GM19351 (cell line): ENCODE measurements at regions not wholly inside any gene's neighbourhood (a gene's known extent, or its start where the extent isn't known, plus 50 kb on each side); places are given as distances from the start of the nearest gene placed in this dataset.

Experiments
- ATAC-seq: cut with Tn5 transposase; IDR thresholded peaks from one replicate; pipeline ENCODE4 v1.9.1; 2021; ENCODE audit warnings: mild to moderate bottlenecking, moderate library complexity; ENCODE audit not compliant: unreplicated experiment

DNA sequence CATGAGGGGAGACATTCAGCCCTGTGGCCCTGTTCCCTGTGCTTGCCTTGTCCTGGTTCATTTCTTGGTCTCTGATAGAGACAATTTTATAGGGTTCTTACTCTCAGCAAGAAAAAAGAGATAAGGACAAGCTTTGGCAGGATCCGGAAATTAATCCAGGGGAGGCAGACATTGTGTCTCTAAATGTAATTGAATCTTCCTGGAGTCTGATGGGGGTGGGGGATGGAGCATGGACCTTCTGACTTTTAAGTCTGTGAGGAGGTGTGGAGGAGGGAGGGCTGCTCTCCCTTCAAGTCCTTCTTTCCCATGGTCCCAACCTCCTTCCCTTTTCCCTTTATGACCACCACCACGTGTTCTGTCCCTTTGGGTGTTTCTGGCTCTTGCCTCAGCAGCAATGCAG is 512.7 kb downstream of the DHX35 start:
- ATAC-seq, result no peak

DNA sequence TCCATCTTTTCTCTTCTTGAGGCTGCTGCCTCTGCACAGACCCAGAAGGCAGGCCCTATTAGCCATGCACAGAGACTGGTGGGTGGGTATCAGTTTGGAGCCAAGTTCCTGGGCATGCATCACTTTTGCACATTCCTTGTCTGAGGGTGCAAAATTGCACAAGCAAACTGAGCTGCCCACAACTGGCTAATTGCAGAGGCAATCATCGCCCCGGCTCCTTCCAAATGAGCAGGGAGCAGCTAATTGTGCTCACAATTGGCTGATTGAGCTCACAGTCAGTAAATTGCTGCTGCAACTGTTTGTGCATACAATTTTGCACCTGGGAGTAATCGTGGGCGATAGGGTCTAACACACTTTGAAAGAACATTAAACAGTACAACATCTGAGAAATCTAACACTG is 511.4 kb downstream of the DHX35 start:
- ATAC-seq, result no peak

- no peak for ATAC-seq
Measured at GRCh38 chr20:39468703-39469102, 506.6 kb downstream of the DHX35 start.

- no peak for ATAC-seq
Measured at GRCh38 chr20:39464238-39464637, 502.1 kb downstream of the DHX35 start.

- ATAC-seq, result no peak
Measured at GRCh38 chr20:39462416-39462945, 500.3 kb downstream of the DHX35 start.

GRCh38 chr20:39458452-39458851 is 496.3 kb downstream of the DHX35 start:
- ATAC-seq, result no peak

- no peak for ATAC-seq
Measured at GRCh38 chr20:39453890-39454289, 491.7 kb downstream of the DHX35 start.

DNA sequence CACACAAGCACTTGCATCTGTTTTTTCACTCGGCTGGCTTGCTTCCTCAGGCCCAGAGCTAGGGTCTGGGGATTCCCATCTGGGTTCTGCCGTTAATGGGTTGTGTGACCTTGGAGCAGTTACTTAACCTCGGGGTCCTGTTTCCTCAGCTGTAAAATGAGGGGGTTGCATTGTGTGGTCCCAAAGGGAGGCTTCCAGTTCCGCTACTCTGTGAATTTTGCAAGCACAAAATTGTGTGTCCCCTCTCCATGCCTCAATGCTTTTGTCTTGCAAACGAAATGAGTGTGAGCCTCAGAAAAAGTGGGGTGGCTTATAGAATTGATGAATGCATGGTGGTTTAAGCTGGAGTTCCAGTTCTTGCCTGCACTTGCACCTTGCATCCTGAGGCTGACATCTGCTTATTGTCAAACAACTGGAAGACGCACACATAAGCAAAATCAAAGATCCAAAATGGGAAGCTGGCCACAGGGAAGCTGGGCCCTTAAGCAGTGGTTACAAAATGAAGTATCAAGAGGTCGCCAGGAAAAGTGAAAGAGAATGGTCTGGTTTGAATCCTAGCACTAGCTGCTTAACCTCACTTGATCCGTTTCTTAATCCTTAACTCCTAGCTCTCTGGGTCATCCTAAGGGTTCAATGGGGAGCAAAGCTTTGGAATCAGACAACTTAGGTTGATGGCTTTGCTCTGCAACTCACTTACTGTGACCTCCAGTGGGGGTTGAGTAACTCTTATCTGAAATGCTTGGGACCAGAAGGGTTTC is 490.6 kb downstream of the DHX35 start:
- no peak for ATAC-seq

GRCh38 chr20:39451386-39451785 is 489.2 kb downstream of the DHX35 start:
- ATAC-seq, result no peak

DNA sequence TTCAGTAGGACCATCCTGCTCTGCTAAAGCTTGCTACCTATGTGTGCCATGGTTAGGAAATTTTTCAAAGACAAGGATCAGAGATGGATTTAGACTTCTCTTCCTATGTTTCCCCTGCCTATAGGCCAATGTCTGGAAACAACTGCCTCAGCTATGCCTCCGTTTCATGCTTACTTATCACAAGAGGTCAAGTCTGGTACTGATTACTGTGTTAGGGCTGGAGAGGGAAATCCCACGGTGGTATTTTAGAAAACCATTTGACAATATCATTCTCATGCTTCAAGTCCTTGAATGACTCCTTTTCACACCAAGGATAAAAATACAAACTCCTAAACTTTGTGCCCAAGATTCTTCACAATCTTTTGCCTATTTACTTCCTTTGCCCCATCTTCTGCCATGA is 484.3 kb downstream of the DHX35 start:
- no peak for ATAC-seq

- no peak for ATAC-seq
Measured at GRCh38 chr20:39445095-39445494, 483.0 kb downstream of the DHX35 start.

GRCh38 chr20:39433466-39433865 is 471.3 kb downstream of the DHX35 start:
- no peak for ATAC-seq

DNA sequence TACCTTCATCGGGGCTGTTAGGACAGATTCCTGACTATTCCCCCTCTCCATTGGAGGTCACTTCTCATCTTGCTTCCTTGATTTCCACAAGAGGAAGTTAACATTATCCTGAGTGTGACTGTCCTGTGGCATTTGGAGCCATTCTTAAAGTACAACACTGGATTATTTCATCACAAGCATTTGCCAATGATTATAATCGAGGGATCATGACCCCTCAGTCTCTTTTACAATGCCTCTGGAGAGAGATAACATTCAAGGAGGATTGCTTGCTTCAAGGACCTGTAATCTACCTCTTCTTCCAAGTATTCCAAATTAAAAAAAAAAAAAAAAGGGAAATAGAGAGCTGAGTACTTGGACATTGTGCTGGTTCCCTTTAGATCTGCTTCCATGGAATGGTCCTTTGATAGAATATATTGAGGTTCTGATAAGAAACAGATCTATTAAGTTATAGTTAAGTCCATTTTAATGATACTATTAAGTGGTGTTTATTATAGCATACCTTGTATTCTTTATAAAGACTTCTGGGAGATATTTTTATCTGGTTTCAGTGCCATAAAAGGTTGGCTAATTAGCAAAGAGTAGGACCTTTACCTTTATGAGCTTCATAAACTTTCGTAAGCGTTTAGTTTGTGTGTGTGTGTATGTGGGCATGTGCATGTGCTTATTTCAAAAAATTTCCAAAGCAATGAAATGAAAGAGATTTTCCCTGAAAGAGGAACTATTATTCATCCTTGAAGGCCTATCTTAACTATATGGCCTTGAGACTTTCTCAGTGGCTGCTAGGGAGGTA is 469.1 kb downstream of the DHX35 start:
- ATAC-seq, result no peak

DNA sequence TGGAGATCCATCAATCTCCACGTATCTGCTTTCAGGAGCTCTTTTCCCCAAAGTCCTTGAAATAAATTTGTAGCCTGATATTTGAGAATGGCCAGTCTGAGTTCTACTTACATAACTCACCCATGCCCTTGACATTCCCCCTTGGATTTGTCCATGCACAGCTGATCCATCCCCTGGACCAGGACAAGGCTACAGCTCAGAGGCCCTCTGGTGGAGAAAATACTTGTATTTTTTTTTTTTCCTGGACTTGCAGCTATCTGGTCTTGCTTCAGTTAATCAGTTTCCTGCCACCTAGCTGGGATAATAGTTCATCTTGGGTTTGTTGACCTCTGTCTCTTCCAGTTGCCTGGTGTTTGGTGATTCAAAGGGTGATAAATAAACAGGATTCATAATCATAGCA is 467.6 kb downstream of the DHX35 start:
- ATAC-seq, result no peak

DNA sequence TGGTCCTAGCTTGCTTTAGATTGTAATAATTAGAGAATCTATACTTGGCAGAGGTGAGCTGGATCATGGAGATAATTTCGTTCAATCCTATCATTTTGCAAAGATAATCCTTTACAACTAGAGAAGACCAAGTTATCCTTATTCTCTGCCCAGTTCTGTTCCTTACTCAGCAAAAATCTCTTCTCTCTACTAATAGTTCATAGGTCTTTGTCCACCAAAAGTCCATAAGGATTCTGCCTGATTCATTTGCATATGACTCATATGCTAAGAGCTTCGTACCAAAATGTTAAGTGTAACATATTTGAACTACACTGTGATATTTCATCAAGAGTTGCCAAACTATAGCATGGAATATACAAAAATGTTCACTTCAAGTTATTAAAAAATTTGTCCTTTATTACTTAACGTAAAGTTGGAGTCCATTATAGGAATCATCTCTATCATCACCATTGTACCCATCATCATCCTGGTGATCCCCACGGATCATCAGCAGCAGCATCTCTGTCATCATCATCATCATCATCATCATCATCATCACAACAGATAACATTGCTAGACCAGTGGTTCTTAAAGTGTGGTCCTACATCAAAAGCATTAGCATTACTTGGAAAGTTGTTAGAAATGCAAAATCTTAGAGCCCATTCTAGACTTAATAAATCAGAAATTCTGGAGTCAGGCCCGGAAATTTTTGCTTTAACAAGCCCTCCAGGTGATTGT is 463.0 kb downstream of the DHX35 start:
- no peak for ATAC-seq

GRCh38 chr20:39421571-39422105 is 459.5 kb downstream of the DHX35 start:
- ATAC-seq, result no peak

GRCh38 chr20:39412091-39412490 is 449.9 kb downstream of the DHX35 start:
- no peak for ATAC-seq

GRCh38 chr20:39399463-39399862 is 437.3 kb downstream of the DHX35 start:
- no peak for ATAC-seq

DNA sequence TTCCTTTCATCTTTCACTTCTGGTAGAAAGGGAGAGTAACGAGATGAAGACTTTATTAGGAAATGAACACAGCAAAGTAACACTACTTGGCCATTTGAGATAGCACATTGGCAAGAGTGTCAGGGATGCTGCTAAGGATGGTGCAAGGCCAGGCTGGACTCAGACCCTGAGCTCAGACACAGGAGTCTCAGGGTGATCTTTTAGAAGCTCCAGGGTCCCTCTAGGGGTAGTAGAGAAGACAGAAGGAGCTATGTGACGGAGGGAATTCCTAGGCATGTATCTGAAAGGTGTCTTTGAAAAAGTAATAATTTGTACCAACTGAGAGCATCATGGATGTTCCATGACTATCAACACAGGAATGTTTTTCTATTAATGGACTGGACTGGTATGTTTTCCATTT is 436.5 kb downstream of the DHX35 start:
- ATAC-seq, result no peak

DNA sequence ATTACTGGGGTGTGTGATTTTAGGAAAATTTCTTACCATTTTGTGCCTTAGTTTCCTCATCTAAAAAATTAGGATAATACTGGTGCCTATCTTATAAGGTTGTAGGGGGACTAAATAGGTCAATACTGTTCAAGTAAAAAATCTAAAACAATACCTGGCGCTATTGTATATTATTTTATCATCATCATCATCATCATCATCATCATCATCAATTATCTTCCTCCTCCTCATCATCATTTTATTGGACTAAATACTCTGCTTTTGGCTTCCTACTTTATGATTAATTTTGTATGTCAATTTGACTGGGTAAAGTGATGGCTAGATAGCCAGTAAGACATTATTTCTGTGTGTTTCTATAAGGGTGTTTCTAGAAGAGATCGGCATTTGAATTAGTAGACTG is 435.5 kb downstream of the DHX35 start:
- no peak for ATAC-seq
